CD14-positive monocyte (primary cell): ENCODE measurements at regions not wholly inside any gene's neighbourhood (a gene's known extent, or its start where the extent isn't known, plus 50 kb on each side); places are given as distances from the start of the nearest gene placed in this dataset.

Source experiments
- DNase-seq, 3 donors: peaks; one replicate each; pipeline ENCODE4 v3.0.0-alpha.2; 2011 to 2022
- H2AFZ ChIP-seq: 2 replicates; pipeline ENCODE4 v1.6.0; 2012; ENCODE audit warnings: mild to moderate bottlenecking, low read depth, low read length, inconsistent platforms; ENCODE audit not compliant: insufficient read depth, poor library complexity, severe bottlenecking
- H3K27ac ChIP-seq, 2 donors: 1 replicate in 1 of 2; 2 replicates in 1 of 2; pipeline ENCODE4 v1.5.1; 2012 to 2013; ENCODE audit warnings: low read length in 2 of 2, control low read depth in 1 of 2, inconsistent platforms in 1 of 2, low read depth in 1 of 2, mild to moderate bottlenecking in 1 of 2
- H3K27me3 ChIP-seq, 2 donors: one replicate each; pipeline versions ENCODE4 v1.6.0 to v1.6.1; 2011 to 2013; ENCODE audit warnings: low read length in 2 of 2; ENCODE audit not compliant: control insufficient read depth in 2 of 2, insufficient read depth in 2 of 2
- H3K36me3 ChIP-seq, 2 donors: replicated peaks in 1 of 2; 1 replicate in 1 of 2; 2 replicates in 1 of 2; pipeline versions ENCODE4 v1.5.1 to v1.6.1; 2012 to 2013; ENCODE audit warnings: low read length in 2 of 2, control low read depth in 1 of 2, inconsistent platforms in 1 of 2, mild to moderate bottlenecking in 1 of 2; ENCODE audit not compliant: insufficient read depth in 2 of 2, control insufficient read depth in 1 of 2
- H3K4me1 ChIP-seq, 2 donors: 1 replicate in 1 of 2; 2 replicates in 1 of 2; pipeline versions ENCODE4 v1.5.1 to v1.6.1; 2012 to 2013; ENCODE audit warnings: low read length in 2 of 2, control low read depth in 1 of 2, inconsistent platforms in 1 of 2, mild to moderate bottlenecking in 1 of 2, moderate library complexity in 1 of 2; ENCODE audit not compliant: insufficient read depth in 2 of 2, control insufficient read depth in 1 of 2
- H3K4me2 ChIP-seq: replicated peaks from 2 replicates; pipeline ENCODE3; 2012; ENCODE audit warnings: low read length, moderate library complexity, mild to moderate bottlenecking; ENCODE audit not compliant: poor library complexity, severe bottlenecking; ENCODE audit errors: extremely low read depth
- H3K4me3 ChIP-seq, 3 experiments: fragments of 200-600 bp in 1 of 3; sonication (generic) in 1 of 3; replicated peaks in 1 of 3; 1 replicate in 2 of 3; 2 replicates in 1 of 3; pipeline ENCODE4 v1.5.1; 2011 to 2013; ENCODE audit warnings: low read length in 3 of 3, mild to moderate bottlenecking in 3 of 3, control low read depth in 2 of 3, low read depth in 2 of 3, inconsistent platforms in 1 of 3, moderate library complexity in 1 of 3
- H3K79me2 ChIP-seq: 2 replicates; pipeline ENCODE4 v1.6.0; 2012; ENCODE audit warnings: mild to moderate bottlenecking, control low read depth, inconsistent platforms, low read length, moderate library complexity; ENCODE audit not compliant: insufficient read depth
- H3K9ac ChIP-seq: 2 replicates; pipeline ENCODE4 v1.6.0; 2017; ENCODE audit warnings: low read length, mild to moderate bottlenecking; ENCODE audit not compliant: insufficient read depth, poor library complexity, severe bottlenecking
- H3K9me3 ChIP-seq, 2 donors: replicated peaks in 1 of 2; 1 replicate in 1 of 2; 2 replicates in 1 of 2; pipeline versions ENCODE4 v1.5.1 to v1.6.1; 2012 to 2013; ENCODE audit warnings: low read length in 2 of 2, control low read depth in 1 of 2; ENCODE audit not compliant: control insufficient read depth in 1 of 2, insufficient read depth in 1 of 2
- H4K20me1 ChIP-seq: 2 replicates; pipeline ENCODE4 v1.6.0; 2012; ENCODE audit warnings: mild to moderate bottlenecking, low read length, control low read depth, moderate library complexity; ENCODE audit not compliant: insufficient read depth
- H3K27ac Mint-ChIP-seq, 7 donors: one replicate each; pipeline ENCODE4 v1.8.0; 2020; ENCODE audit warnings: mild to moderate bottlenecking in 7 of 7, mixed read lengths in 7 of 7, moderate library complexity in 6 of 7, inconsistent platforms in 2 of 7
- H3K27me3 Mint-ChIP-seq, 3 donors: one replicate each; pipeline ENCODE4 v1.8.0; 2021 to 2022; ENCODE audit warnings: low read depth in 3 of 3, mild to moderate bottlenecking in 3 of 3, mixed read lengths in 3 of 3, moderate library complexity in 3 of 3, inconsistent platforms in 1 of 3
- H3K36me3 Mint-ChIP-seq, 2 donors: one replicate each; pipeline ENCODE4 v1.8.0; 2020; ENCODE audit warnings: mixed read lengths in 2 of 2, inconsistent platforms in 1 of 2, mild to moderate bottlenecking in 1 of 2
- H3K4me1 Mint-ChIP-seq: one replicate; pipeline ENCODE4 v1.8.0; 2020; ENCODE audit warnings: mild to moderate bottlenecking, mixed read lengths
- H3K4me3 Mint-ChIP-seq, 2 donors: one replicate each; pipeline ENCODE4 v1.8.0; 2020; ENCODE audit warnings: mild to moderate bottlenecking in 2 of 2, mixed read lengths in 2 of 2, moderate library complexity in 1 of 2
- H3K9me3 Mint-ChIP-seq, 7 donors: one replicate each; pipeline ENCODE4 v1.8.0; 2020 to 2022; ENCODE audit warnings: mixed read lengths in 7 of 7, mild to moderate bottlenecking in 6 of 7, moderate library complexity in 6 of 7, inconsistent platforms in 2 of 7
- WGBS: methylation state at CpG from one replicate; pipeline ENCODE4 v1.1.5; 2013; ENCODE audit warnings: missing lambda C conversion rate; ENCODE audit not compliant: insufficient coverage; 5-methylcytosine and 5-hydroxymethylcytosine counted together
- intact Hi-C, 2 donors: fragments of 100-400 bp; cut with micrococcal nuclease; formaldehyde crosslinking; loops; one replicate each; pipeline versions ENCODE4 v1.15.0 to v1.15.1; 2023
- TF ChIP-seq, protein P1 (sequence below): fragments of 200-600 bp; IDR thresholded peaks from one replicate; pipeline ENCODE4 v1.8.0; 2022; ENCODE audit warnings: antibody characterized with exemption, mild to moderate bottlenecking

DNA sequence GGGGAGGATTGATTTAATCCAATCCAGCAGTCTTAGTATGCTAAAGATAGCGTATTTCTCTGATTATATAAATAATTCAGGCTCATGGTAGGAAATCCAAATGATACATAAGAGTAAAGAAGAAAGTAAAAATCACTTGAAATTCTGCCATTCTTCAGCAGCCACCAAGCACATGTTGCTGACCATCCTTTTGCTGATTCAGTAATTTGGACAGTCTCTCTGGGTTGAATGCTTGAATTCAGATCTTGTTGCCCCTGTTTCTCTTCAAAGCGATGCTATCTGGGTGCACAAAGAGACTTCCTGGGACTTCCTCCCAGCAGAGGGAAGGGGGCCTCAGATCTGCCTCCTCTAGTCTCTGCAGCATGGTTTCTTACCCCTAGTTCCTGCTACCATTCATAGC lies 609.1 kb downstream of the UTRN start:
- H3K27me3 Mint-ChIP-seq, result peaks cover 0 to 2% (median 0%) of the 10 kb centered on the region in 3 donors
- Histone ChIP-seq H4K20me1 (no peaks in the 10 kb centered on the region), H3K27ac (no peak overlapping the region), H3K79me2 (no peaks in the 10 kb centered on the region), H3K9ac (no peak overlapping the region), H2AFZ (no peak overlapping the region), H3K36me3 (no peaks in the 10 kb centered on the region), H3K27me3 (no peaks in the 10 kb centered on the region), H3K9me3 (no peaks in the 10 kb centered on the region), H3K4me1 (no peaks in the 10 kb centered on the region), H3K4me2 (no peak overlapping the region), H3K4me3 (no peak overlapping the region)
- intact Hi-C loops, result no loop called here
- no CpG with 5 or more reads among the region's 2 CpGs for WGBS
- DNase-seq, result no peak
- peaks cover 1% of the 10 kb centered on the region for H3K4me1 Mint-ChIP-seq
- H3K27ac Mint-ChIP-seq, result no peak overlapping the region
- peaks cover 0 to 3% (median 0%) of the 10 kb centered on the region in 7 donors for H3K9me3 Mint-ChIP-seq
- no peaks in the 10 kb centered on the region for H3K36me3 Mint-ChIP-seq
- H3K4me3 Mint-ChIP-seq, result no peak overlapping the region
- TF ChIP-seq, protein P1, sequence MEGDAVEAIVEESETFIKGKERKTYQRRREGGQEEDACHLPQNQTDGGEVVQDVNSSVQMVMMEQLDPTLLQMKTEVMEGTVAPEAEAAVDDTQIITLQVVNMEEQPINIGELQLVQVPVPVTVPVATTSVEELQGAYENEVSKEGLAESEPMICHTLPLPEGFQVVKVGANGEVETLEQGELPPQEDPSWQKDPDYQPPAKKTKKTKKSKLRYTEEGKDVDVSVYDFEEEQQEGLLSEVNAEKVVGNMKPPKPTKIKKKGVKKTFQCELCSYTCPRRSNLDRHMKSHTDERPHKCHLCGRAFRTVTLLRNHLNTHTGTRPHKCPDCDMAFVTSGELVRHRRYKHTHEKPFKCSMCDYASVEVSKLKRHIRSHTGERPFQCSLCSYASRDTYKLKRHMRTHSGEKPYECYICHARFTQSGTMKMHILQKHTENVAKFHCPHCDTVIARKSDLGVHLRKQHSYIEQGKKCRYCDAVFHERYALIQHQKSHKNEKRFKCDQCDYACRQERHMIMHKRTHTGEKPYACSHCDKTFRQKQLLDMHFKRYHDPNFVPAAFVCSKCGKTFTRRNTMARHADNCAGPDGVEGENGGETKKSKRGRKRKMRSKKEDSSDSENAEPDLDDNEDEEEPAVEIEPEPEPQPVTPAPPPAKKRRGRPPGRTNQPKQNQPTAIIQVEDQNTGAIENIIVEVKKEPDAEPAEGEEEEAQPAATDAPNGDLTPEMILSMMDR, result no peak

DNA sequence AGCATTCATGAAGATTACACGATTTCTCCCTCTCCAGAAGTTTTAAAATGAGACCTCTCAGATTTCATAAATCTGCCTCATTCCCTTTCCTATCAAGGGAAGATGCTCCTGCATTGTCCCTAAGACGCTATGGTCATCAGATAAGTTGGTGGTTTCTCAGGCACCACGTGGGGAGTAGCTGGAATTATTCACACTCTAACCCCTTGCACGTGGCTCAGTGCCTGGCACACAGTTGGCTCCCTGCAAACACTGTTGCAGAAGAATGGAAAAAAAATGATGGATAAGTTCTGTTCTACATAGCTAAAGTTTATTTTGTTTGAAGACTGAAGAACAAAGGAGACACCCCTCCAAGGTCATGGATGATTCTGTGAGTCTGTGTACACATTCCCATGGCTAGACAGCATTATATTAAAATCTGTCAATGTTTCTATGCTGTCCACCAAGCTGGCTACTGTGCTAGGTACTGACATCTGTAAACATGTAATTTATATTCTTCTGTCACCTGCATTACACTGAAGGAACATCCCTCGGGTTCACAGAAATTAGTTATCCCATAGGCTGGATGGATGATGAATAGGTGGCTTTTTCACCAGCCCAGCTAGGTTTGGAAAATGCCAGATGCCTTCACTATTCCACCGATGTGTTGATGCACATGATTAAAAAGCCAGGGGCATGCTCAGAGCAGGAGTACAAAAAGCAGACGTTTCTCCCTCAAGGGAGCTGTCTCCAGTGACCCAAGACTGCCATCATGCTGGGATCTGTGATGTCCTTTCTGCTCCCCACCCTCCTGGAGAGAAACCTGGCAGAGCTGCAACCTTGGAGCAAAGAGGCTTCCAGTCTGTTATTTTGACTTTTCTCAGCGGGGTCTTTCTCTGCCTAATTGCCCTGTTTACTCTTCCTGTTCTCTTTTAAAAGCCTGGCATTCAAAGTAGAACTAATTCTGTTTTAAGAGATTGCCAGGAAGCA lies 610.5 kb downstream of the UTRN start:
- Histone ChIP-seq H3K9me3 (no peaks in the 10 kb centered on the region), H3K9ac (no peak overlapping the region), H3K79me2 (no peaks in the 10 kb centered on the region), H3K4me2 (no peak overlapping the region), H3K27me3 (no peaks in the 10 kb centered on the region), H3K36me3 (no peaks in the 10 kb centered on the region), H3K27ac (no peak overlapping the region), H3K4me3 (no peak overlapping the region), H2AFZ (no peak overlapping the region), H4K20me1 (no peaks in the 10 kb centered on the region), H3K4me1 (no peaks in the 10 kb centered on the region)
- intact Hi-C loops, result no loop called here
- peaks cover 1% of the 10 kb centered on the region for H3K4me1 Mint-ChIP-seq
- H3K27me3 Mint-ChIP-seq, result no peaks in the 10 kb centered on the region
- DNase-seq, result no peak
- TF ChIP-seq, protein P1, result no peak
- H3K9me3 Mint-ChIP-seq, result peaks cover 0 to 2% (median 0%) of the 10 kb centered on the region in 7 donors
- H3K36me3 Mint-ChIP-seq, result no peaks in the 10 kb centered on the region
- WGBS, result 72% methylated on average over 3 of the region's 8 CpGs
- no peak overlapping the region for H3K4me3 Mint-ChIP-seq
- no peak overlapping the region for H3K27ac Mint-ChIP-seq
